ENCODE measurements at regions not wholly inside any gene's neighbourhood (a gene's known extent, or its start where the extent isn't known, plus 50 kb on each side); places are given as distances from the start of the nearest gene placed in this dataset.

DNA sequence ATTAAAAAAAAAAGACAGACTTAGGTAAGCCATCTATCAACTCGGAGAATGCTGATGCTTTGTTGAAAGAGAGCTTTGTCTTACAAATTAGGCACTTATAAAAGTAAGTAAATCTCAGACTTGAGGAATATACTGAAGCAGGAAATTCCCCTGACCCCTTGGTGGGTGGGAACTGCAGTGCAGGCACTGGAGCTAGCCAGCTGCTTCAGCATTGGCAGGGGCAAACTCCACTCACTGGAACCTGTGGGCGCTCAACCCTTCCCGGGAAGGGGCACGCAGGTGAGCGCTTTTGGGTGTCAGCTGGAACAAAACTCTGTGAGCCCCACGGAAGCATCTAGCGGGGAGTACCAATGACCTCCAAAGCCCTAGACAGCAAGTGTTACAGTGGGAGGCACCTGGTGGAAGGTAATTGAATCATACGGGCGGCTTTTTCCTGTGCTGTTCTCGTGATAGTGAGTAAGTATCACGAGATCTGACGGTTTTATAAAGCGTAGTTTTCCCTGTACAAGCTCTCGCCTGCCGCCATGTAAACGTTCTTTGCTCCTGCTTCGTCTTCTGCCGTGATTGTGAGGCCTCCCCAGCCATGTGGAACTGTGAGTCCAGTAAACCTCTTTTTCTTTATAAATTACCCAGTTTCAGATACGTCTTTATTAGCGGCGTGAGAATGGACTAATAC is 628.0 kb upstream of the CDH18 start:
- TF ChIP-seq EZH2 (optimal IDR thresholded peaks at IDR 0.05; ENCODE audit: low read depth, low read length) = no peak
- TF ChIP-seq, protein P1, sequence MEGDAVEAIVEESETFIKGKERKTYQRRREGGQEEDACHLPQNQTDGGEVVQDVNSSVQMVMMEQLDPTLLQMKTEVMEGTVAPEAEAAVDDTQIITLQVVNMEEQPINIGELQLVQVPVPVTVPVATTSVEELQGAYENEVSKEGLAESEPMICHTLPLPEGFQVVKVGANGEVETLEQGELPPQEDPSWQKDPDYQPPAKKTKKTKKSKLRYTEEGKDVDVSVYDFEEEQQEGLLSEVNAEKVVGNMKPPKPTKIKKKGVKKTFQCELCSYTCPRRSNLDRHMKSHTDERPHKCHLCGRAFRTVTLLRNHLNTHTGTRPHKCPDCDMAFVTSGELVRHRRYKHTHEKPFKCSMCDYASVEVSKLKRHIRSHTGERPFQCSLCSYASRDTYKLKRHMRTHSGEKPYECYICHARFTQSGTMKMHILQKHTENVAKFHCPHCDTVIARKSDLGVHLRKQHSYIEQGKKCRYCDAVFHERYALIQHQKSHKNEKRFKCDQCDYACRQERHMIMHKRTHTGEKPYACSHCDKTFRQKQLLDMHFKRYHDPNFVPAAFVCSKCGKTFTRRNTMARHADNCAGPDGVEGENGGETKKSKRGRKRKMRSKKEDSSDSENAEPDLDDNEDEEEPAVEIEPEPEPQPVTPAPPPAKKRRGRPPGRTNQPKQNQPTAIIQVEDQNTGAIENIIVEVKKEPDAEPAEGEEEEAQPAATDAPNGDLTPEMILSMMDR (IDR thresholded peaks at IDR 0.05; ENCODE audit: low read length) = no peak

Data from MM.1S (cell line).